BJ (cell line): ENCODE measurements at regions not wholly inside any gene's neighbourhood (a gene's known extent, or its start where the extent isn't known, plus 50 kb on each side); places are given as distances from the start of the nearest gene placed in this dataset.

ENCODE experiments used
- CTCF ChIA-PET: fragments of 350-600 bp; formaldehyde crosslinking; extraction: SDS; loops from one replicate; lab custom pipeline; 2021; ENCODE audit warnings: antibody characterized with exemption, inconsistent platforms; lab: Yijun Ruan, JAX
- POLR2A ChIA-PET: fragments of 300-600 bp; sonication (Branson Sonifier 250); formaldehyde crosslinking; extraction: SDS; loops from one replicate; lab custom pipeline; 2021; ENCODE audit warnings: antibody characterized with exemption; lab: Charles Lee
- DNase-seq: peaks from one replicate; pipeline ENCODE4 v3.0.0-alpha.2; 2011; ENCODE audit warnings: low read depth
- H3K27me3 ChIP-seq: 2 replicates; pipeline ENCODE4 v1.6.0; 2011; ENCODE audit warnings: low read length; ENCODE audit not compliant: control insufficient read depth, insufficient read depth
- H3K36me3 ChIP-seq: 2 replicates; pipeline ENCODE4 v1.5.1; 2011; ENCODE audit warnings: low read length; ENCODE audit not compliant: control insufficient read depth, insufficient read depth
- H3K4me3 ChIP-seq: 2 replicates; pipeline ENCODE4 v1.5.1; 2011; ENCODE audit warnings: low read depth, mild to moderate bottlenecking, control low read depth, low read length
- CTCF ChIP-seq: IDR thresholded peaks from 2 replicates; pipeline ENCODE4 v1.5.1; 2011; ENCODE audit warnings: low read depth, mild to moderate bottlenecking, control low read depth, inconsistent platforms, low read length, moderate library complexity; ENCODE audit not compliant: insufficient read depth

- Histone ChIP-seq H3K36me3 (no peaks in the 10 kb centered on the region), H3K4me3 (no peak overlapping the region), H3K27me3 (no peaks in the 10 kb centered on the region)
- POLR2A ChIA-PET: no interaction called here
- no peak for TF ChIP-seq CTCF
- CTCF ChIA-PET: no interaction called here
- no peak for DNase-seq
Measured at GRCh38 chr1:18548643-18549042, 67.9 kb downstream of the KLHDC7A start.

GRCh38 chr1:18549106-18549505 lies 68.4 kb downstream of the KLHDC7A start:
- Histone ChIP-seq H3K27me3 (no peaks in the 10 kb centered on the region), H3K4me3 (no peak overlapping the region), H3K36me3 (no peaks in the 10 kb centered on the region)
- no peak for TF ChIP-seq CTCF
- no peak for DNase-seq
- POLR2A ChIA-PET: no interaction called here
- CTCF ChIA-PET: no interaction called here

GRCh38 chr1:18549906-18550305 lies 69.2 kb downstream of the KLHDC7A start:
- Histone ChIP-seq H3K27me3 (no peaks in the 10 kb centered on the region), H3K36me3 (no peaks in the 10 kb centered on the region), H3K4me3 (no peak overlapping the region)
- POLR2A ChIA-PET: no interaction called here
- TF ChIP-seq CTCF: no peak
- no peak for DNase-seq
- CTCF ChIA-PET: interaction anchor here (0.5 to 0.6 kb wide), 2 partner anchors 47 to 516 kb away, joined by 3 read pairs; no protein-coding TSS in a partner anchor

- POLR2A ChIA-PET: no interaction called here
Measured at GRCh38 chr1:18552631-18553030, 71.9 kb downstream of the KLHDC7A start.

GRCh38 chr1:18553388-18553787 lies 72.7 kb downstream of the KLHDC7A start:
- Histone ChIP-seq H3K27me3 (no peaks in the 10 kb centered on the region; the same call in 1 of the 2 replicates), H3K36me3 (no peaks in the 10 kb centered on the region), H3K4me3 (no peak overlapping the region)
- POLR2A ChIA-PET: no interaction called here
- CTCF ChIA-PET: interaction anchor here (0.7 to 4.2 kb wide), 4 partner anchors 9 to 28 kb away, joined by 3 to 17 read pairs (median 3); no protein-coding TSS in a partner anchor
- TF ChIP-seq CTCF: no peak
- DNase-seq: no peak

More at GRCh38 chr1:18552631-18553030, 71.9 kb downstream of the KLHDC7A start:
- H3K4me3 ChIP-seq: no peak overlapping the region
- H3K27me3 ChIP-seq: no peaks in the 10 kb centered on the region; the same call in 1 of the 2 replicates
- H3K36me3 ChIP-seq: no peaks in the 10 kb centered on the region
- CTCF ChIA-PET: interaction anchor here (0.6 to 1.3 kb wide), 2 partner anchors 8 to 10 kb away, joined by 3 read pairs; no protein-coding TSS in a partner anchor
- DNase-seq: no peak
- TF ChIP-seq CTCF: no peak
